ENCODE measurements at regions not wholly inside any gene's neighbourhood (a gene's known extent, or its start where the extent isn't known, plus 50 kb on each side); places are given as distances from the start of the nearest gene placed in this dataset.

GRCh38 chr4:57945298-57945697 is 835.1 kb upstream of the IGFBP7 start:
- TF ChIP-seq, protein P1, sequence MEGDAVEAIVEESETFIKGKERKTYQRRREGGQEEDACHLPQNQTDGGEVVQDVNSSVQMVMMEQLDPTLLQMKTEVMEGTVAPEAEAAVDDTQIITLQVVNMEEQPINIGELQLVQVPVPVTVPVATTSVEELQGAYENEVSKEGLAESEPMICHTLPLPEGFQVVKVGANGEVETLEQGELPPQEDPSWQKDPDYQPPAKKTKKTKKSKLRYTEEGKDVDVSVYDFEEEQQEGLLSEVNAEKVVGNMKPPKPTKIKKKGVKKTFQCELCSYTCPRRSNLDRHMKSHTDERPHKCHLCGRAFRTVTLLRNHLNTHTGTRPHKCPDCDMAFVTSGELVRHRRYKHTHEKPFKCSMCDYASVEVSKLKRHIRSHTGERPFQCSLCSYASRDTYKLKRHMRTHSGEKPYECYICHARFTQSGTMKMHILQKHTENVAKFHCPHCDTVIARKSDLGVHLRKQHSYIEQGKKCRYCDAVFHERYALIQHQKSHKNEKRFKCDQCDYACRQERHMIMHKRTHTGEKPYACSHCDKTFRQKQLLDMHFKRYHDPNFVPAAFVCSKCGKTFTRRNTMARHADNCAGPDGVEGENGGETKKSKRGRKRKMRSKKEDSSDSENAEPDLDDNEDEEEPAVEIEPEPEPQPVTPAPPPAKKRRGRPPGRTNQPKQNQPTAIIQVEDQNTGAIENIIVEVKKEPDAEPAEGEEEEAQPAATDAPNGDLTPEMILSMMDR (IDR thresholded peaks at IDR 0.05; ENCODE audit: extremely low read depth in 1 of 2, insufficient read depth in 1 of 2, low read depth in 1 of 2, low read length in 2 of 2) = no peak
- TF ChIP-seq POLR2AphosphoS5 (IDR thresholded peaks at IDR 0.05; ENCODE audit: insufficient read depth, low read depth, low read length) (no peak), JUN (IDR thresholded peaks at IDR 0.05; ENCODE audit: borderline replicate concordance, insufficient read depth, insufficient read length, low read depth) (no peak), POLR2A (IDR thresholded peaks at IDR 0.05; ENCODE audit: low read depth, low read length) (no peak), EZH2 (IDR thresholded peaks at IDR 0.05; ENCODE audit: borderline replicate concordance, low read depth, low read length, severe bottlenecking) (no peak), MYC (IDR thresholded peaks at IDR 0.05; ENCODE audit: low read depth, low read length) (no peak), GATA2 (IDR thresholded peaks at IDR 0.05; ENCODE audit: insufficient read depth, insufficient read length, low read depth, low read length) (no peak), FOS (IDR thresholded peaks at IDR 0.05; ENCODE audit: borderline replicate concordance, insufficient read depth, low read length) (no peak)
- TF ChIP-seq, protein P2, sequence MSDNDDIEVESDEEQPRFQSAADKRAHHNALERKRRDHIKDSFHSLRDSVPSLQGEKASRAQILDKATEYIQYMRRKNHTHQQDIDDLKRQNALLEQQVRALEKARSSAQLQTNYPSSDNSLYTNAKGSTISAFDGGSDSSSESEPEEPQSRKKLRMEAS (IDR thresholded peaks at IDR 0.05; ENCODE audit: insufficient read depth, insufficient read length) = no peak

All from endothelial cell of umbilical vein (primary cell).